ENCODE measurements at regions not wholly inside any gene's neighbourhood (a gene's known extent, or its start where the extent isn't known, plus 50 kb on each side); places are given as distances from the start of the nearest gene placed in this dataset.

DNA sequence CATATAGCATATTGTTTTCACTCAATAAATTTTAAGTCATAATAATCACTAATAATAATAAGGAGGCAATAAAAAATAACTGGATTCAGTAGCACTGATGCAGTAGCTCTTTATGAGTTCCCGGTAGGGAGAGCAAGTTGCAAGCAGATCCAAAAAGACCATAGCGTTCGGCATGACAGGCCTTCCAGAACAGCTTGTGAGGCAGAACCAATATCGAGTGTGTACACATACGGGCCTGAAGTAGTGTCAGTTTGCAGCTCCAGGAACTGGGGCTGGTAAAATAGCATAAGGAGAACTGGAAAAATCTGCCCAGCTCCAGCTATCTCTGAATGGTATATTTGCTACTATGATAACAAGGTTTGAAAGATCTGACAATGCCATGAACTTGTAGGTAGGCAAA is 1607.8 kb upstream of the PIK3C3 start:
- TF ChIP-seq, protein P1, sequence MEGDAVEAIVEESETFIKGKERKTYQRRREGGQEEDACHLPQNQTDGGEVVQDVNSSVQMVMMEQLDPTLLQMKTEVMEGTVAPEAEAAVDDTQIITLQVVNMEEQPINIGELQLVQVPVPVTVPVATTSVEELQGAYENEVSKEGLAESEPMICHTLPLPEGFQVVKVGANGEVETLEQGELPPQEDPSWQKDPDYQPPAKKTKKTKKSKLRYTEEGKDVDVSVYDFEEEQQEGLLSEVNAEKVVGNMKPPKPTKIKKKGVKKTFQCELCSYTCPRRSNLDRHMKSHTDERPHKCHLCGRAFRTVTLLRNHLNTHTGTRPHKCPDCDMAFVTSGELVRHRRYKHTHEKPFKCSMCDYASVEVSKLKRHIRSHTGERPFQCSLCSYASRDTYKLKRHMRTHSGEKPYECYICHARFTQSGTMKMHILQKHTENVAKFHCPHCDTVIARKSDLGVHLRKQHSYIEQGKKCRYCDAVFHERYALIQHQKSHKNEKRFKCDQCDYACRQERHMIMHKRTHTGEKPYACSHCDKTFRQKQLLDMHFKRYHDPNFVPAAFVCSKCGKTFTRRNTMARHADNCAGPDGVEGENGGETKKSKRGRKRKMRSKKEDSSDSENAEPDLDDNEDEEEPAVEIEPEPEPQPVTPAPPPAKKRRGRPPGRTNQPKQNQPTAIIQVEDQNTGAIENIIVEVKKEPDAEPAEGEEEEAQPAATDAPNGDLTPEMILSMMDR (IDR thresholded peaks at IDR 0.05; ENCODE audit: low read depth, low read length) = no peak
- TF ChIP-seq, protein P2, sequence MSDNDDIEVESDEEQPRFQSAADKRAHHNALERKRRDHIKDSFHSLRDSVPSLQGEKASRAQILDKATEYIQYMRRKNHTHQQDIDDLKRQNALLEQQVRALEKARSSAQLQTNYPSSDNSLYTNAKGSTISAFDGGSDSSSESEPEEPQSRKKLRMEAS (IDR thresholded peaks at IDR 0.05; ENCODE audit: low read depth, low read length) = no peak
- no peak for TF ChIP-seq POLR2A (IDR thresholded peaks at IDR 0.05; ENCODE audit: extremely low read depth, insufficient read length)
